HEK293T (cell line): ENCODE measurements at regions not wholly inside any gene's neighbourhood (a gene's known extent, or its start where the extent isn't known, plus 50 kb on each side); places are given as distances from the start of the nearest gene placed in this dataset.

Experiments
- ARNT ChIP-seq: fragments of 450-650 bp; IDR thresholded peaks from 2 replicates; pipeline ENCODE4 v1.6.1; 2017; ENCODE audit warnings: mild to moderate bottlenecking
- BHLHE40 ChIP-seq: fragments of 450-650 bp; IDR thresholded peaks from 2 replicates; pipeline ENCODE4 v1.6.1; 2016; ENCODE audit warnings: mild to moderate bottlenecking, moderate library complexity, borderline replicate concordance
- ELF4 ChIP-seq: fragments of 450-650 bp; IDR thresholded peaks from 2 replicates; pipeline ENCODE4 v1.6.1; 2017; ENCODE audit warnings: antibody characterized with exemption
- FOXM1 ChIP-seq: fragments of 450-650 bp; IDR thresholded peaks from 2 replicates; pipeline ENCODE4 v1.6.1; 2017; ENCODE audit warnings: mild to moderate bottlenecking, borderline replicate concordance
- L3MBTL2 ChIP-seq: fragments of 450-650 bp; conservative IDR thresholded peaks from 2 replicates; pipeline ENCODE4 v1.6.1; 2016; ENCODE audit warnings: mild to moderate bottlenecking
- LEF1 ChIP-seq: fragments of 450-650 bp; IDR thresholded peaks from 2 replicates; pipeline ENCODE4 v1.6.1; 2017; ENCODE audit warnings: mild to moderate bottlenecking, borderline replicate concordance
- NFRKB ChIP-seq: fragments of 450-650 bp; IDR thresholded peaks from 2 replicates; pipeline ENCODE4 v1.6.1; 2016; ENCODE audit warnings: mild to moderate bottlenecking, moderate library complexity
- SP1 ChIP-seq: fragments of 450-650 bp; IDR thresholded peaks from 2 replicates; pipeline ENCODE4 v1.6.1; 2017
- SUZ12 ChIP-seq: fragments of 450-650 bp; IDR thresholded peaks from 2 replicates; pipeline ENCODE4 v1.6.1; 2016; ENCODE audit warnings: mild to moderate bottlenecking
- TARDBP ChIP-seq: fragments of 450-650 bp; IDR thresholded peaks from 2 replicates; pipeline ENCODE4 v1.6.1; 2016
- ZNF384 ChIP-seq: fragments of 450-650 bp; IDR thresholded peaks from 2 replicates; pipeline ENCODE4 v1.6.1; 2016

GRCh38 chr4:32625687-32626337, 1905.6 kb downstream of the PCDH7 start:
- no peak for TF ChIP-seq ZNF384
- no peak for TF ChIP-seq TARDBP
- no peak for TF ChIP-seq FOXM1
- no peak for TF ChIP-seq ARNT
- TF ChIP-seq ELF4, result no peak
- TF ChIP-seq BHLHE40, result no peak
- TF ChIP-seq LEF1, result no peak
- no peak for TF ChIP-seq NFRKB
- TF ChIP-seq SP1, result no peak
- no peak for TF ChIP-seq SUZ12
- TF ChIP-seq L3MBTL2, result no peak
